NK-92 treated with Interleukin-12 subunit alpha and Interleukin-12 subunit beta, amount 100 ng/mL, for 24 hours (cell line): ENCODE measurements at regions not wholly inside any gene's neighbourhood (a gene's known extent, or its start where the extent isn't known, plus 50 kb on each side); places are given as distances from the start of the nearest gene placed in this dataset.
"Not testable (repeated sequence)": the region's sequence is repeated elsewhere in the genome, so short reads cannot be mapped to it uniquely, and the experiment has no call there.

Source experiments
- DNase-seq: peaks from one replicate; lab custom pipeline; 2025; lab: John Stamatoyannopoulos, UW

- DNase-seq: no peak
These were observed 248.1 kb downstream of the KIF20B start for GRCh38 chr10:89949496-89949895.

GRCh38 chr10:89952325-89952724, 250.9 kb downstream of the KIF20B start:
- DNase-seq: no peak

- no peak for DNase-seq
These were observed 251.4 kb downstream of the KIF20B start for GRCh38 chr10:89952751-89953150.

GRCh38 chr10:89954061-89954460, 252.7 kb downstream of the KIF20B start:
- DNase-seq: no peak

GRCh38 chr10:89954787-89955566, 253.6 kb downstream of the KIF20B start:
- DNase-seq: no peak

GRCh38 chr10:89959433-89960110, 258.2 kb downstream of the KIF20B start:
- no peak for DNase-seq

- DNase-seq: no peak
These were observed 262.2 kb downstream of the KIF20B start for GRCh38 chr10:89963451-89964102.

GRCh38 chr10:89966211-89966610, 264.8 kb downstream of the KIF20B start:
- DNase-seq: no peak

- DNase-seq: no peak
These were observed 271.9 kb downstream of the KIF20B start for GRCh38 chr10:89973326-89973725.

- no peak for DNase-seq
These were observed 273.7 kb downstream of the KIF20B start for GRCh38 chr10:89975071-89975470.

GRCh38 chr10:89975771-89976170, 274.4 kb downstream of the KIF20B start:
- no peak for DNase-seq

- no peak for DNase-seq
These were observed 276.7 kb downstream of the KIF20B start for GRCh38 chr10:89978081-89978480.

- no peak for DNase-seq
These were observed 278.3 kb downstream of the KIF20B start for GRCh38 chr10:89979726-89980125.

- no peak for DNase-seq
These were observed 278.8 kb downstream of the KIF20B start for GRCh38 chr10:89980166-89980565.

GRCh38 chr10:89981891-89982290, 280.5 kb downstream of the KIF20B start:
- no peak for DNase-seq

GRCh38 chr10:89985446-89985845, 284.1 kb downstream of the KIF20B start:
- no peak for DNase-seq

- DNase-seq: not testable (repeated sequence)
These were observed 287.0 kb downstream of the KIF20B start for GRCh38 chr10:89988361-89988760.

- no peak for DNase-seq
These were observed 291.2 kb downstream of the KIF20B start for GRCh38 chr10:89992575-89992974.

GRCh38 chr10:90007226-90007625, 305.8 kb downstream of the KIF20B start:
- DNase-seq: no peak

- DNase-seq: not testable (repeated sequence)
These were observed 309.9 kb downstream of the KIF20B start for GRCh38 chr10:90011281-90011680.

- no peak for DNase-seq
These were observed 317.4 kb downstream of the KIF20B start for GRCh38 chr10:90018819-90019218.

GRCh38 chr10:90020506-90020905, 319.1 kb downstream of the KIF20B start:
- DNase-seq: no peak

GRCh38 chr10:90023950-90024349, 322.6 kb downstream of the KIF20B start:
- DNase-seq: no peak
